Right cardiac atrium (tissue), 5 donors: ENCODE measurements at regions not wholly inside any gene's neighbourhood (a gene's known extent, or its start where the extent isn't known, plus 50 kb on each side); places are given as distances from the start of the nearest gene placed in this dataset.

Experiments used
- ATAC-seq, 2 donors: fragments of 200-7000 bp; cut with Tn5 transposase; one replicate each; pipeline versions ENCODE4 v1.8.0 to v1.9.1; 2020; ENCODE audit warnings: moderate library complexity in 2 of 2, mild to moderate bottlenecking in 1 of 2
- DNase-seq, 3 donors: peaks; one replicate each; pipeline ENCODE4 v3.0.0-alpha.2; 2020
- H3K27ac ChIP-seq: one replicate; pipeline ENCODE4 v1.5.1; 2013; ENCODE audit warnings: mild to moderate bottlenecking, low read length, control low read depth, moderate library complexity
- H3K27me3 ChIP-seq: one replicate; pipeline ENCODE4 v1.6.1; 2013; ENCODE audit not compliant: control insufficient read depth, insufficient read depth
- H3K4me1 ChIP-seq: one replicate; pipeline ENCODE4 v1.6.1; 2013; ENCODE audit warnings: low read length; ENCODE audit not compliant: control insufficient read depth, insufficient read depth
- H3K4me3 ChIP-seq: one replicate; pipeline ENCODE4 v1.5.1; 2013; ENCODE audit warnings: low read length, control low read depth
- H3K9me3 ChIP-seq: one replicate; pipeline ENCODE4 v1.6.1; 2013; ENCODE audit warnings: low read length; ENCODE audit not compliant: control insufficient read depth
- WGBS: extraction: QIAGEN DNeasy Blood & Tissue Kit; methylation state at CpG from one replicate; pipeline ENCODE4 v1.1.7; 2013; 5-methylcytosine and 5-hydroxymethylcytosine counted together
- intact Hi-C, 4 donors: fragments of 100-400 bp; cut with DNase I; formaldehyde crosslinking; loops; one replicate each; pipeline versions ENCODE4 v1.11.0 to v1.14.0; 2022 to 2023
- donor health status: healthy with polysubstance abuse.
- donor health status: DM: no; HTN: yes; CAD: no.
- donor health status: DM: no; HTN: no; CAD: no.
- donor health status: DM: no; HTN: yes; CAD: no; lungs with severe emphysema.
- donor health status: DM: yes; HTN: yes; CAD: no.

GRCh38 chr10:133026726-133027395 lies 60.9 kb upstream of the ADGRA1 start:
- no peak overlapping the region for H3K27ac ChIP-seq
- DNase-seq (no peak), ATAC-seq (no peak)
- intact Hi-C loops, result no loop called here
- no peaks in the 10 kb centered on the region for H3K27me3 ChIP-seq
- no peak overlapping the region for H3K4me3 ChIP-seq
- no peaks in the 10 kb centered on the region for H3K4me1 ChIP-seq
- 84% methylated on average over 22 of the region's 22 CpGs for WGBS
- H3K9me3 ChIP-seq, result no peaks in the 10 kb centered on the region

- DNase-seq (no peak), ATAC-seq (no peak)
- H3K4me3 ChIP-seq, result no peak overlapping the region
- WGBS, result 82% methylated on average over 10 of the region's 10 CpGs
- H3K27ac ChIP-seq, result no peak overlapping the region
- no peaks in the 10 kb centered on the region for H3K4me1 ChIP-seq
- H3K9me3 ChIP-seq, result no peaks in the 10 kb centered on the region
- no peaks in the 10 kb centered on the region for H3K27me3 ChIP-seq
- intact Hi-C loops, result no loop called here
These were observed 61.6 kb upstream of the ADGRA1 start for GRCh38 chr10:133026171-133026570.

- no peak overlapping the region for H3K4me3 ChIP-seq
- no peaks in the 10 kb centered on the region for H3K27me3 ChIP-seq
- DNase-seq, result no peak
- ATAC-seq, result no peak
- intact Hi-C loops, result no loop called here
- WGBS, result 75% methylated on average over 13 of the region's 13 CpGs
- H3K27ac ChIP-seq, result no peak overlapping the region
- H3K4me1 ChIP-seq, result no peaks in the 10 kb centered on the region
- H3K9me3 ChIP-seq, result no peaks in the 10 kb centered on the region
These were observed 62.1 kb upstream of the ADGRA1 start for GRCh38 chr10:133025558-133026090.

GRCh38 chr10:133024704-133025557 lies 62.8 kb upstream of the ADGRA1 start:
- intact Hi-C loops, result no loop called here
- no peak for ATAC-seq
- 64% methylated on average over 34 of the region's 34 CpGs for WGBS
- H3K27me3 ChIP-seq, result no peaks in the 10 kb centered on the region
- no peak overlapping the region for H3K4me3 ChIP-seq
- no peaks in the 10 kb centered on the region for H3K9me3 ChIP-seq
- DNase-seq, result no peak
- H3K27ac ChIP-seq, result no peak overlapping the region
- no peaks in the 10 kb centered on the region for H3K4me1 ChIP-seq

GRCh38 chr10:133023216-133023843 lies 64.4 kb upstream of the ADGRA1 start:
- Histone ChIP-seq H3K4me1 (no peaks in the 10 kb centered on the region), H3K27me3 (no peaks in the 10 kb centered on the region), H3K4me3 (no peak overlapping the region), H3K9me3 (no peaks in the 10 kb centered on the region), H3K27ac (no peak overlapping the region)
- peak in 1 of 3 donors; percentile 57 for DNase-seq
- no peak for ATAC-seq
- WGBS, result 92% methylated on average over 31 of the region's 31 CpGs
- intact Hi-C loops, result no loop called here

- ATAC-seq (peak; percentile 57 to 83), DNase-seq (peak; percentile 61 to 81 (median 74))
- no peak overlapping the region for H3K27ac ChIP-seq
- 17% methylated on average over 10 of the region's 10 CpGs for WGBS
- intact Hi-C loops, result no loop called here
- no peak overlapping the region for H3K4me3 ChIP-seq
- H3K27me3 ChIP-seq, result no peaks in the 10 kb centered on the region
- H3K4me1 ChIP-seq, result no peaks in the 10 kb centered on the region
- H3K9me3 ChIP-seq, result no peaks in the 10 kb centered on the region
These were observed 65.0 kb upstream of the ADGRA1 start for GRCh38 chr10:133022776-133023100.

- no peaks in the 10 kb centered on the region for H3K9me3 ChIP-seq
- intact Hi-C loops, result no loop called here
- no peaks in the 10 kb centered on the region for H3K4me1 ChIP-seq
- no peaks in the 10 kb centered on the region for H3K27me3 ChIP-seq
- H3K27ac ChIP-seq, result no peak overlapping the region
- H3K4me3 ChIP-seq, result no peak overlapping the region
- ATAC-seq (peak; percentile 7 to 37), DNase-seq (peak; percentile 17 to 55 (median 43))
- 71% methylated on average over 50 of the region's 50 CpGs for WGBS
These were observed 65.6 kb upstream of the ADGRA1 start for GRCh38 chr10:133021963-133022775.

- WGBS, result 89% methylated on average over 52 of the region's 52 CpGs
- no peak overlapping the region for H3K4me3 ChIP-seq
- H3K27ac ChIP-seq, result no peak overlapping the region
- H3K4me1 ChIP-seq, result no peaks in the 10 kb centered on the region
- ATAC-seq (no peak), DNase-seq (peak; percentile 10 to 55 (median 52))
- H3K9me3 ChIP-seq, result no peaks in the 10 kb centered on the region
- intact Hi-C loops, result no loop called here
- H3K27me3 ChIP-seq, result no peaks in the 10 kb centered on the region
These were observed 66.4 kb upstream of the ADGRA1 start for GRCh38 chr10:133021116-133021962.

- intact Hi-C loops, result no loop called here
- ATAC-seq (no peak), DNase-seq (peak; percentile 10 to 44 (median 38))
- H3K9me3 ChIP-seq, result no peaks in the 10 kb centered on the region
- no peak overlapping the region for H3K4me3 ChIP-seq
- no peaks in the 10 kb centered on the region for H3K27me3 ChIP-seq
- no peak overlapping the region for H3K27ac ChIP-seq
- H3K4me1 ChIP-seq, result no peaks in the 10 kb centered on the region
- 89% methylated on average over 29 of the region's 29 CpGs for WGBS
These were observed 67.4 kb upstream of the ADGRA1 start for GRCh38 chr10:133020193-133020817.
